ENCODE measurements at regions not wholly inside any gene's neighbourhood (a gene's known extent, or its start where the extent isn't known, plus 50 kb on each side); places are given as distances from the start of the nearest gene placed in this dataset.
"Not testable (repeated sequence)": the region's sequence is repeated elsewhere in the genome, so short reads cannot be mapped to it uniquely, and the experiment has no call there.

- DNase-seq (ENCODE audit: low read depth): no peak
Observed at GRCh38 chr2:187873132-187873531, 318.9 kb upstream of the TFPI start.

GRCh38 chr2:187874786-187875185 is 320.6 kb upstream of the TFPI start:
- no peak for DNase-seq (ENCODE audit: low read depth)

DNA sequence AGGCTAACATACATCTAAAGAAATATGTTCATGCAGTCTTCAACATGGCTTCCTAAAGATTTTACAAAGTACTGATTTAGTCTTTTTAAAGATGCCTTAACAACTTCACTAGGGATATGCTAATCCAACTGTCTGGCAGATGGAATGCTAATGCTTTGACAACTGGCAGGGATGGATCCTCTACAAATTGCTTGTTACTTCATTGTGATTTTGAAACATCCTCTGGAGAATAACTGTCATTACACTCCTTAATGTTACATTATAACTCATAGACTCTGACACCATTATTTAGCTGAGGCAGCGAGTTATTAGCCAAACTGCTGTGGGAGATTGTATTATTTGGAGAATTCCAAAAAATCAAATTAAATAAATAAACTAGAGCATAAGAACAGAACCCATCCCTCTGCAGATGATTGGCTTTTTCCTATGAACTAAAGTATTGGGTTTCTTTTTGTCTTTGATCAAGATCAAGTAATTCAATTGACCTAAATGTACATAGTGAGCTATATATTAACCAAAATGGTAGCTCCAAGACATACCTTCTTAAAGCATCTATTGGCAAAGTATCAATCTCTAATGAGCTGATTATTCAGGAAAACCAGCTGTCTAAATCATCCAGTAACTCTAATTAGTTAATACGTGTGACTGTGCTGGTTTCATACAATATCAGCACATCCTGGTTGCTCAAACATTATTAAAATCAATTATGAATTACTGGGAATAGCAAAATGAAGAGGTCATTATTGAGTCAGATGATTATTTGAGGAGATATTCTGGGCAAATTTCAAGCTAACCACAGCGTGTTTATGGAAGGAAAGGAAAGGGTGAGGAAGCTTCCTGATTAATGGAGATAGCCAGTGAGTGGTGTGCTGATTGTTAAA is 321.3 kb upstream of the TFPI start:
- DNase-seq (ENCODE audit: low read depth): no peak

DNA sequence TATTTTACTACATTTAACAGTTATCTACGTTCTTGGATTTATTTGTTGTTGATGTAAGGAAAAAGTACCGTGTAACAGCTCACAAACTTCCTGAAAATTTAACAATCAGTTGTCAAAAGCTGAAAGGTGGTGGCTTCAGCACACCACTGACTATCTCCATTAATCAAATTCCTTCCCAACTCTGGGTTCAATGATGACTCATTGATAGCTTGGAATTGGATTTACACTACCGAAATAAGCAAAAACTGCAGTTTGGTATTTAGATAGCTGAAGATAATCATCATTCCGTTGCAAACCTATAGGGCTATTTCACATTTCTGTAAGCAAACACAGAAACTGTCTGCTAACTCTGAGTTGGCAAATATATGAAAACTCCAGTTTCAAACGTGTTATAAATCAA is 322.3 kb upstream of the TFPI start:
- DNase-seq (ENCODE audit: low read depth): no peak

GRCh38 chr2:187877391-187877790 is 323.2 kb upstream of the TFPI start:
- no peak for DNase-seq (ENCODE audit: low read depth)

DNA sequence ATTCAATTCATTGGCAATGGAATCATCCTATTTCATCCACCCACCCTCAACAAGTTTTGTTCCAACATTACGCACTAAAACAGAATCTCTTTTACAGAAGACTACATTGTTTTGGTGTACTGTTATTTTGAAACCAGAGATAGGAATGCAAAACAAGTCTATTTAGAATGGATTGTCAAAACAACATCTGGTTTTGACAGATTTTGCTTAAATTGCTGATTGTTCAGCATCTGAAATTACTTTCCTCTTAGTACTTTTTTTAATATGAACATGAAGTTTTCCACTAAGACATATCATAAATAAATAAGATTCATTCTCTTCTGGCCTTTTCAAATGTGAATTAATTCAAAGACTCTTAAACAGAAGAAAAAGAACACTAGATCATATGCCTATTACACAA is 323.9 kb upstream of the TFPI start:
- DNase-seq (ENCODE audit: low read depth): no peak

GRCh38 chr2:187879491-187879890 is 325.3 kb upstream of the TFPI start:
- no peak for DNase-seq (ENCODE audit: low read depth)

DNA sequence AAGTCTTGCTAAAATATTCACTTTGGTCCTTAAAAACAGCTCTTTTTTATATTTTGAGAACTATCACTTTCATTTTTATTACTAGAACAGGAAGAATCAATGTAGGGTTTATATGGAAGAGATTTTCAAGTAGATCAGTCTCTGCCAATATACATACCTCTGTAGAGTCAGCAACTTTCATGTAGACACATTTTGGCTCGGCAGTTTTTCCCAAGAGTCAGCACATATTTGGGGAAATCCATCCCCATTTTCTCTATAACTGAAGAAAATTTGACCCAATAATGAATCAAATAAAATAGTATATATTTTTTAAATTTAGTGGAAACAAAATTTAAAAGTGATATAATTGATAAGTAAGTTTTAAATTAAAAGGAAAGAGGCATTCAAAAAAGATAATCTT is 329.8 kb upstream of the TFPI start:
- DNase-seq (ENCODE audit: low read depth): no peak

DNA sequence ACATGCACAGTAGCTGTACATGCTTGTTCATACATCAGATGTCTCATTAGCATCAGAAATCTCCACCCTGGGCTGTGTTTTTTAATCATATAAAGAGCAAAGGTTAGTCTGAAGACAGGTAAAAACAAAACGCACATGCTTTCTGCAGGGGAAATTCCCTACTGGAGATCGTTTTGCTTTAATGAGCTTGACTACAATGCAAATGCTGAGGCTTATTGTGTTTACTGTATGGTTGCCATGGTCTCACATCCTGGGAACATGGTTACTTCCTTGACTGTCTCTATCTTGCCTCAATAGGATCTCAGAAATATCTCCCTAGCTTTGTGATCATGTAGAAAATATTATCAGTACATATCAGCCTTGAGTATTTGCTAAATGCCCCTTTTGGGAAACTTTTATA is 336.5 kb upstream of the TFPI start:
- DNase-seq (ENCODE audit: low read depth): no peak

GRCh38 chr2:187900021-187900420 is 345.8 kb upstream of the TFPI start:
- no peak for DNase-seq (ENCODE audit: low read depth)

DNA sequence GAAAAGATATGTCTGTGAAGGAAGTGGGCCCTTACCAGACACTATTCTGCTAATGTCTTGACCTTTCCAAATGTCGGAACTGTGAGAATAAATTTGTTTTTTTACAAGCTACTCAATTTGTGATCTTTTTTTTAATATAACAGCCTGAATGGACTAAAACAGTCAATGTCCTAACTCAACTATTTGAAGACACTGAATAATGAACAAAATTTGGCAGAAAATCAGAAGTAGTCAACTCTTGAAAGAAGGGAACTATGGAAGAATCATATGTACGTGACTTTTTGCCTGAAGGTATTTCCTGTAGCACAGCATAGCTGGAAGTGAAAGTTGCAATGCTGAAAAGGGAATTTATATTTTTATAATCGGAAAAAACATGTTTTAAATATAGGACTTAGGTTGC is 351.8 kb upstream of the TFPI start:
- no peak for DNase-seq (ENCODE audit: low read depth)

DNA sequence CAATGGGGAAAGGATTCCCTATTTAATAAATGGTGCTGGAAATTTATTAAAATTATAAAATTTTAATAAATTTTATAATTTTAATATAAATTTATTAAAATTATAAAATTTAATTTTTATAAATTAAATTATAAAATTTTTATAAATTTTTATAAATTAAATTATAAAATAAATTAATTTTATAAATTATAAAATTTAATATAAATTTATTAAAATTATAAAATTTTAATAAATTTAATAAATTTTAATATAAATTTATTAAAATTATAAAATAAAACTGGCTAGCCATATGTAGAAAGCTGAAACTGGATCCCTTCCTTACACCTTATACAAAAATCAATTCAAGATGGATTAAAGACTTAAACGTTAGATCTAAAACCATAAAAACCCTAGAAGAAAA is 356.7 kb upstream of the TFPI start:
- not testable (repeated sequence) for DNase-seq (ENCODE audit: low read depth)

DNA sequence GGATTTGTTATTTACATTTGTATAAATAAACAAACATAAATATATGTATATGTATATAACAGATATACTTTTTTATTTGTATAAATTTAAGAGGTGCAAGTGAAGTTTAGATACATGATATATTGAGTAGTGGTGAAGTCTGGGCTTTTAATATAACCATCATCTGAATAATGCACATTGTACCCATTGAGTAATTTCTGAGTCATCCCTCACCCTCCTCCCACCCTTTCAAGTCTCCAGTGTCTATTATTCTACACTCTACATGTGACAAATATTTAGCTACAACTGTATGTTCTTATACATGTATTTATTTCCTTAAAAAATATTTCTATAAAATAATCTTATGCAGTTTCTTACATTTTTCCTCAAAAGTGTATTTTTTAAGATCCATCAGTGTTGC is 358.7 kb upstream of the TFPI start:
- no peak for DNase-seq (ENCODE audit: low read depth)

DNA sequence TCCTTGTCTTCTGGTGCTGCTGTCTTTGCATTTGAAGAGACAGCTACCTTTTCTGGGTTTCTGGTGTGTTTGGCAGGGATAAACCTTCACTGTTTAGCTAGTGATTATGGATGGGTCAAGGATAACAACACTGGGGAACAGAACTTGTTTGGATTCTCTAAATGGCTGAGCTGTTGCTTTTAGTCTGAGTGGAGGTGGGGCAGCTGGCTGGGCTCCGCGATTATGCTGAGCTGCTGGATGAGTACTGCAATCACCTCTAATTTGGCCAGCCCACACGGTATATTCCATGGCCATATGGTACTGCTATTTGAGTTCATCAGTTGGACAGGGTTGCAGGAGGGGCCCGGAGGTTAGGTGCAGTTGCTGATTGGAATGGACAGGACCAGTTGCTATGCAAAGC is 361.6 kb upstream of the TFPI start:
- DNase-seq (ENCODE audit: low read depth): no peak

DNA sequence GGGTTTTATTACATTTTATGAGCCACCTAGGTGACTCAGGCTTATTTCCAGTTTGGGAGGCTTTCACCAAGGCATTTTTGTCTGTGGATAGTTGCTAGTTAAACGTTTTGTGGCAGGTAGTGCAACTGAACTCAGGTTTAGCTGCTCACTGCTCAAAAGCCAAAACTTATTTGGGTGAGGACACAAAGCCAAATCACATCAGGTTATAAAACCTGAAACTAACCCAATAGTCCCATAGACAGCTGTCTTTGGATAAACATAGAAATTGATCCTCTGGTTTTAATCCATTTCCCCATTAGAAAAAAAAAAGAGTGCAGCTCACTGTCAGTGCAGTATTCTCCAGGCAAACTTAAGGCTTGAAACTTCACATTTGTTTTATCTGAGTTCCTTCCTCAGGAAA is 362.6 kb upstream of the TFPI start:
- no peak for DNase-seq (ENCODE audit: low read depth)

DNA sequence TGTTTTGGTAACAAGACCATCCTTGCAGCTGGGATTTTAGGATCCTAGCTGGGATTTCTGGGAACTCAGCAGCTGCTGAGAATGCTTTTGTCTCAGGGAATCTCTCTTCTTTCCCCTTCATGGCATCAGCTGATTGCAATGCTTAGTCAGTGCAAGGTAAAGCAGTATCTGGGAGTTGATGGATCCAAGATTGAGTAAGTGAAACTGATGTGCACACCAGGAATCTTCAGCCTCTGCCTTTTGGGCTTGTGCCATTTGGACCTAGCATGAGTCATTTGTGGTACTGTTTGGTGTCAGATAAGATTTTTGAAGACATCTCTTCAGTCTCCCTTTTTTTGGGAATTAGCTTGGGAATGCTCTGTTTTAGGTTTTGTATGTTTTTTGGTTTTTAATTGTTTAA is 363.3 kb upstream of the TFPI start:
- no peak for DNase-seq (ENCODE audit: low read depth)

- DNase-seq (ENCODE audit: low read depth): no peak
Observed at GRCh38 chr2:187918996-187919821, 365.0 kb upstream of the TFPI start.

DNA sequence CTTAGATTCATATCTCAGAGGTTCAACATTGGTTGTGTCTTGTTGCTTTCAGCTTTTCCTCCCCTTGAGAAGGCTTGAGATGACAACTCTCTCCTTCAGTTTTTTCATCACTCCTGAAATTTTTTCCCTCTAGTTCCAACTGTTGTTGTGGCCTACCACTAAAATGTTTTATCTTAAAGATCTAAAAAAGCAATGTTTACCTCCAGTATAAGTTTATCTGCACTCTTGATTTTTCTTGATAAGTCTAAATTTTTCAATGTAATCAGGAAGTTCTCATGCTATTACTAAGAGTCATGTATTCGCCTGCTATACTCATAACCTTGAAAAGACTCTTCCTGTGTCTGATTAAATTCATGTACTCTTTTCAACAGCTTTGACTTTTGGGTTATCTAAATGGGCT is 366.3 kb upstream of the TFPI start:
- DNase-seq (ENCODE audit: low read depth): no peak

- no peak for DNase-seq (ENCODE audit: low read depth)
Observed at GRCh38 chr2:187922846-187923245, 368.6 kb upstream of the TFPI start.

DNA sequence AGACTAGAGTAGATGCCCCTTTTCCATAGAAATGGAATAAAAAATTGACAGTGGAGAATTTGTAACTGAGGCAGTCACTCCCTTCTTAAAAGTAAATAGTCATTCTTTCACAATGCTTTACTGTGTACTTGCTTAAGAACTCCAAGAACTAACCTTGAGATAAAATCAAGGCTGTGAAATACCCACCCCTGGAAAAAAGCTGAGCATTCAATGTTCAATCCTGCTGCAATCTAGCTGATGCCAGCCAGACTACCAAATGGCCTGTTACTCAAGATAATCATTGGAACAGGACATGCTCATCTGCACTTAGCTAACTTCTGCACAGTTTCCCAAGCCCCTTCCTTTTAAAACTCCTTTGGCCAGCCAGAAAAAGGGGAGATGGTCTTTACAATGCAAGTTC is 367.4 kb upstream of the GULP1 start:
- DNase-seq (ENCODE audit: low read depth): no peak

GRCh38 chr2:187934236-187934635 is 357.4 kb upstream of the GULP1 start:
- no peak for DNase-seq (ENCODE audit: low read depth)

DNA sequence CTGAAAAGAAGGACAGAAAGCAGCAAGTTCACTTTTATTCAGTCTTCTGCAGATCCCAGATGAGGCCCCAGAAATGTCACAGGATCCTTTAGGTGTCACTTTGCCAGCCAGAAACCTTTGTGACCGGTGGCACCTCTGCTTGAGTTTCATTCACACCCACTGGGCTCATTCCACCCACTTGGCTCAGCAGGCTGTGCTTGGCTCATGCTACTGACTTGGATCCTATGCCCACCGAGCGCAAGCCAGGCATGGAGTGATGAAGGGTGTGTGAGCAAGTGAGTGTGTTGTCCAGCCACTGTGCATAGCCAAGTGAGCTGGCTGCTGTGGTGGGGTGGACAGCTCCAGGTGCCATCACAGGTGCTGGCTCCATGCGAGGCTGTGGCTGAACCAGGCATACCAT is 357.0 kb upstream of the GULP1 start:
- no peak for DNase-seq (ENCODE audit: low read depth)

GRCh38 chr2:187935126-187935525 is 356.5 kb upstream of the GULP1 start:
- DNase-seq (ENCODE audit: low read depth): no peak

Data from activated T-cell treated with anti-CD3 and anti-CD28 coated beads for 48 hours (primary cell).